Fibroblast of villous mesenchyme (primary cell): ENCODE measurements at regions not wholly inside any gene's neighbourhood (a gene's known extent, or its start where the extent isn't known, plus 50 kb on each side); places are given as distances from the start of the nearest gene placed in this dataset.
A peak's percentile ranks its signal among the peaks of the same experiment; 100 is the strongest.

ENCODE experiments used
- DNase-seq: peaks from one replicate; pipeline ENCODE4 v3.0.0-alpha.2; 2010; ENCODE audit warnings: low read depth
- H3K4me3 ChIP-seq: 2 replicates; pipeline ENCODE4 v1.5.1; 2011; ENCODE audit warnings: low read depth, mild to moderate bottlenecking, low read length
- TF ChIP-seq, protein P1 (sequence below): IDR thresholded peaks from 2 replicates; pipeline ENCODE4 v1.5.1; 2012; ENCODE audit warnings: low read depth, mild to moderate bottlenecking, low read length; ENCODE audit not compliant: insufficient read depth

DNA sequence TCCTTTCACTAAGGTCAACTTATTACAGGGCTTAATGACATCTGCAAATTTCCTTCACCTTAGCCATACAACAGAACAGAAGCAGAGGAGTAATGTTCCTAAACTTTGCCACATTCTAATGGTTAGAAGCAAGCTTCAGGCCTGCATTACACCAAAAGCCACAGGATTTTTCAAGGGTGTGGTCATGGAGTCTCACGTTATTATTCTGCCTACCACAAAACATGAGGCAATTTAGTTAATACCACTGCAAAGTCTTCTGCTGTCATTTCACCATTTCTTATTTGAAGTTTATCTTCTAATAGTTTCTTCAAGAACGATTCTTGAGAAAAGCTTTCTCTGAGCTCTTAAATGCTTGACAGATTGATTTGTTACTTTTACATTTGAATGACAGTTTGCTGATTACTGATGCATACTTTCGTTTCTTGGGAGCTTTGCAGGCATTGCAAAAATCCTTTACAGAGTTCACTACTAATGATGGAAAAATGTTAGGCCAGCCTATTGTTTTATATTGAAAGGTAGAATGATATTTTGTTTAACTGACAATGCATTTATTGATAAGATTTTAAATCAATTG, 1257.1 kb downstream of the NSUN3 start:
- peak; percentile 13 for DNase-seq
- H3K4me3 ChIP-seq = no peak overlapping the region
- TF ChIP-seq, protein P1, sequence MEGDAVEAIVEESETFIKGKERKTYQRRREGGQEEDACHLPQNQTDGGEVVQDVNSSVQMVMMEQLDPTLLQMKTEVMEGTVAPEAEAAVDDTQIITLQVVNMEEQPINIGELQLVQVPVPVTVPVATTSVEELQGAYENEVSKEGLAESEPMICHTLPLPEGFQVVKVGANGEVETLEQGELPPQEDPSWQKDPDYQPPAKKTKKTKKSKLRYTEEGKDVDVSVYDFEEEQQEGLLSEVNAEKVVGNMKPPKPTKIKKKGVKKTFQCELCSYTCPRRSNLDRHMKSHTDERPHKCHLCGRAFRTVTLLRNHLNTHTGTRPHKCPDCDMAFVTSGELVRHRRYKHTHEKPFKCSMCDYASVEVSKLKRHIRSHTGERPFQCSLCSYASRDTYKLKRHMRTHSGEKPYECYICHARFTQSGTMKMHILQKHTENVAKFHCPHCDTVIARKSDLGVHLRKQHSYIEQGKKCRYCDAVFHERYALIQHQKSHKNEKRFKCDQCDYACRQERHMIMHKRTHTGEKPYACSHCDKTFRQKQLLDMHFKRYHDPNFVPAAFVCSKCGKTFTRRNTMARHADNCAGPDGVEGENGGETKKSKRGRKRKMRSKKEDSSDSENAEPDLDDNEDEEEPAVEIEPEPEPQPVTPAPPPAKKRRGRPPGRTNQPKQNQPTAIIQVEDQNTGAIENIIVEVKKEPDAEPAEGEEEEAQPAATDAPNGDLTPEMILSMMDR = no peak

GRCh38 chr3:95327478-95327877, 1264.6 kb downstream of the NSUN3 start:
- TF ChIP-seq, protein P1 = no peak
- DNase-seq = no peak
- H3K4me3 ChIP-seq = no peak overlapping the region

DNA sequence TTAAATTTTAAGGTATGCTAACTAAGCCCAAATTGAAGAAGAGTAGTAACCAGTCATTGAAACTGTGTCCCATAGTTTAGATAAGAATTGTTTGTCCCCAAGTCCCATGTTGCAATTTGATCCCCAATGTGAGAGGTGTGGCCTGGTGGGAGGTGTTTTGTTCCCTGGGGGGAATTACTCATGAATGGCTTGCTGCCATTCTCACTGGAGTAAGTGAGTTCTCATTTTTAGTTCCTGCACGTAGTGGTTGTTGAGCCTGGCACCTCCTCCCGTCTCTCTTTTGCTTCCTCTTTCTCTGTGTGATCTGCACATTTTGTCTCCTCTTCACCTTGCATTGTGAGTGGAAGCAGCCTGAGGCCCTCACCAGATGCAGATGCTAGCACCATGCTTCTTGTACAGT, 1271.0 kb downstream of the NSUN3 start:
- no peak overlapping the region for H3K4me3 ChIP-seq
- TF ChIP-seq, protein P1 = no peak
- no peak for DNase-seq

GRCh38 chr3:95334461-95334860, 1271.6 kb downstream of the NSUN3 start:
- H3K4me3 ChIP-seq = no peak overlapping the region
- TF ChIP-seq, protein P1 = no peak
- no peak for DNase-seq

DNA sequence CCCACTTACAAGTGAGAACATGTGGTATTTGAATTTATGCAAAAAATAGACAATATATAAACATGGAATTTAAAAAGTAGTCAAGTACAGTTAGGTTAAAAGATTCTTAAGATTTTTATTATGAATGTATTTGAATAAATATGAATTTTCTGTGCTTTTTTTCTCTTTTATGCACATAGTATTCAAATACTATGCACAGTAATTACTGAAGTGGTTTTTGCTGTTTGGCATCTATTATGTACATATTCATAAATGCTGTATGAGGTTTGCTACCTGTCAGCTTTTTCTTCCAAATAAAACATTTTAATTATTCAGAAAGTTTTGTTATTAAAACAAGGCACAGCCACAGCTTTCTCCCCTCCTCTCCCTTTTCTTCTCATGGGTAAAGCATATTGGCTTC, 1272.7 kb downstream of the NSUN3 start:
- DNase-seq = no peak
- TF ChIP-seq, protein P1 = no peak

GRCh38 chr3:95338446-95338845, 1275.6 kb downstream of the NSUN3 start:
- TF ChIP-seq, protein P1 = no peak
- DNase-seq = no peak
- no peak overlapping the region for H3K4me3 ChIP-seq

More for the DNA sequence above, 1272.7 kb downstream of the NSUN3 start:
- no peak overlapping the region for H3K4me3 ChIP-seq

- TF ChIP-seq, protein P1 = no peak
- no peak for DNase-seq
Measured at GRCh38 chr3:95341314-95341713, 1278.5 kb downstream of the NSUN3 start.

More at GRCh38 chr3:95341314-95341713, 1278.5 kb downstream of the NSUN3 start:
- no peak overlapping the region for H3K4me3 ChIP-seq
